ENCODE measurements at regions not wholly inside any gene's neighbourhood (a gene's known extent, or its start where the extent isn't known, plus 50 kb on each side); places are given as distances from the start of the nearest gene placed in this dataset.

GRCh38 chr14:82963756-82964155 lies 1430.1 kb upstream of the SEL1L start:
- TF ChIP-seq CTCF (IDR thresholded peaks at IDR 0.05; ENCODE audit: poor library complexity) = no peak
- TF ChIP-seq EZH2 (IDR thresholded peaks at IDR 0.05; ENCODE audit: borderline replicate concordance) = no peak
